ENCODE measurements at regions not wholly inside any gene's neighbourhood (a gene's known extent, or its start where the extent isn't known, plus 50 kb on each side); places are given as distances from the start of the nearest gene placed in this dataset.

DNA sequence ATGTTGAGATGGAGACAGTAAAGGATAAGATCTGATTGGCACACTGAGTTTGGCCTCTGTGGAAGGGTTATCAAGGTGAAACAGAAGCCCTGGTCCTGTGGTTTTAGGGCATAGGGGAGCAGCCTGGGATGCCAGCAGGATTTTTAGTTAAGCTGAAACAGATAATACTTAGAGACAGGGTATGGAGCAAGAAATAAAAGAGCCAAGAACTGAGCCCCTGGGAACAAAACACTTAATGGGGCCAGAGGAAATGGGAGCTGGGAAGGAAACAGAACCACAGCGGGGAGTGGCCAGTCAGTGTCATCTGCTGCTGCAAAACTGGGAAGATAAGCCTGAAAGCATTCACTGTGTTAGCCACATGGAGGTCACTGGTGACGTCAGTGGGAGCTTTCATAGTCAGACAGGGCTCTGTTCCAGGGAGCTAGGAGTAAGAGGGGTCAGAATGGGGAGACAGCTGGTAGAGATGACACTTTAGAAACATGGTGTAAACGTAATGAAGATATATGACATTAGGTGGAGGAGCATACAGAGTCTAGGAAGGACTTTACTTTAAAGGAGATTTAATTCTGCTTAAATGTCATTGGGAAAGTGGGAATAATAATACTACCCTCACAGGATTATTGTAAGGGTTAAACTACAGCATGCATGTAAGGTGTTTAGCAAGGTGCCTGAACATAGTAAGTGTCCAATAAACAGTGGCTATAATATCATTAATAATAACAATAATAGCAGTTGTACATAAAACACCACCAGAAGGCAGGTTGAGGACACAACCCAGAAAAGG lies 172.7 kb upstream of the CTNNB1 start (continued):
- no peak for TF ChIP-seq ZHX1 (conservative IDR thresholded peaks at IDR 0.05; ENCODE audit: low read length)
- no peak for TF ChIP-seq SNIP1 (IDR thresholded peaks at IDR 0.05; ENCODE audit: low read depth)
- TF ChIP-seq CBFA2T2 (conservative IDR thresholded peaks at IDR 0.05) = peak; percentile 68
- TF ChIP-seq JUNB (CRISPR knock-in tag; conservative IDR thresholded peaks at IDR 0.05) = no peak
- TF ChIP-seq ZFPM2 (CRISPR knock-in tag; IDR thresholded peaks at IDR 0.05) = no peak
- no peak for TF ChIP-seq HMBOX1 (IDR thresholded peaks at IDR 0.05)
- no peak for TF ChIP-seq HMGN3 (IDR thresholded peaks at IDR 0.05; ENCODE audit: borderline replicate concordance, extremely low read depth, insufficient read length, low read depth, low read length)
- TF ChIP-seq ZNF764 (CRISPR knock-in tag; IDR thresholded peaks at IDR 0.05; ENCODE audit: low read depth) = no peak
- TF ChIP-seq ZKSCAN8 (CRISPR knock-in tag; IDR thresholded peaks at IDR 0.05) = peak; percentile 61; the same call in 1 of the 2 replicates
- TF ChIP-seq MIER1 (IDR thresholded peaks at IDR 0.05; ENCODE audit: low read depth) = no peak
- TF ChIP-seq FOXK2 (conservative IDR thresholded peaks at IDR 0.05 in 1 of 2, IDR thresholded peaks at IDR 0.05 in 1 of 2; ENCODE audit: low read depth in 2 of 2) = peak; percentile 60 to 63; a peak in 2 of 4 replicates
- no peak for TF ChIP-seq KLF10 (CRISPR knock-in tag; IDR thresholded peaks at IDR 0.05)
- TF ChIP-seq MCM3 (IDR thresholded peaks at IDR 0.05) = no peak
- peak; percentile 60; the same call in 1 of the 2 replicates for TF ChIP-seq MBD2 (IDR thresholded peaks at IDR 0.05; ENCODE audit: borderline replicate concordance, low read depth)
- TF ChIP-seq NCOA2 (IDR thresholded peaks at IDR 0.05; ENCODE audit: partially characterized antibody in 2 of 2) = no peak
- TF ChIP-seq EGR1 (conservative IDR thresholded peaks at IDR 0.05) = no peak
- no peak for TF ChIP-seq LCOR (CRISPR knock-in tag; IDR thresholded peaks at IDR 0.05)
- TF ChIP-seq TCFL5 (CRISPR knock-in tag; conservative IDR thresholded peaks at IDR 0.05) = no peak
- TF ChIP-seq SP2 (IDR thresholded peaks at IDR 0.05; ENCODE audit: extremely low read depth, low read depth, low read length, poor library complexity, severe bottlenecking) = no peak
- no peak for TF ChIP-seq RFX1 (IDR thresholded peaks at IDR 0.05)
- no peak for TF ChIP-seq FOXA1 (IDR thresholded peaks at IDR 0.05; ENCODE audit: borderline replicate concordance)
- TF ChIP-seq ZNF197 (CRISPR knock-in tag; IDR thresholded peaks at IDR 0.05; ENCODE audit: low read depth) = peak; percentile 84; the same call in 1 of the 2 replicates
- no peak for TF ChIP-seq HSF4 (CRISPR knock-in tag; IDR thresholded peaks at IDR 0.05; ENCODE audit: borderline replicate concordance)
- TF ChIP-seq STAG1 (CRISPR knock-in tag; IDR thresholded peaks at IDR 0.05; ENCODE audit: borderline replicate concordance) = no peak
- TF ChIP-seq ZNF75A (CRISPR knock-in tag; IDR thresholded peaks at IDR 0.05) = no peak
- TF ChIP-seq FOXK1 (CRISPR knock-in tag; IDR thresholded peaks at IDR 0.05; ENCODE audit: borderline replicate concordance) = no peak
- no peak for TF ChIP-seq SMAD1 (IDR thresholded peaks at IDR 0.05; ENCODE audit: low read depth, low read length, partially characterized antibody)
- no peak for TF ChIP-seq HNRNPK (IDR thresholded peaks at IDR 0.05; ENCODE audit: low read depth, low read length, poor library complexity, severe bottlenecking)
